B cell (primary cell): ENCODE measurements at regions not wholly inside any gene's neighbourhood (a gene's known extent, or its start where the extent isn't known, plus 50 kb on each side); places are given as distances from the start of the nearest gene placed in this dataset.

Source experiments
- ATAC-seq: fragments of 200-7000 bp; cut with Tn5 transposase; one replicate; pipeline ENCODE4 v1.10.0; 2021; ENCODE audit warnings: low read depth, mild to moderate bottlenecking, moderate number of reproducible peaks, moderate library complexity
- CTCF ChIA-PET: fragments of 350-600 bp; sonication (Branson Sonifier 250); formaldehyde crosslinking; loops from one replicate; lab custom pipeline; 2021; ENCODE audit warnings: antibody characterized with exemption, inconsistent platforms; lab: Charles Lee
- POLR2A ChIA-PET: fragments of 350-600 bp; sonication (Branson Sonifier 250); formaldehyde crosslinking; loops from one replicate; lab custom pipeline; 2021; ENCODE audit warnings: antibody characterized with exemption; lab: Charles Lee
- DNase-seq: peaks from one replicate; pipeline ENCODE4 v3.0.0; 2013
- H2AFZ ChIP-seq: 2 replicates; pipeline ENCODE4 v1.6.1; 2012; ENCODE audit warnings: mild to moderate bottlenecking, low read depth, low read length; ENCODE audit not compliant: insufficient read depth, poor library complexity, severe bottlenecking
- H3K27ac ChIP-seq, 2 donors: 1 replicate in 1 of 2; 2 replicates in 1 of 2; pipeline ENCODE4 v1.5.1; 2012 to 2013; ENCODE audit warnings: low read length in 2 of 2, mild to moderate bottlenecking in 2 of 2, moderate library complexity in 1 of 2
- H3K27me3 ChIP-seq, 4 experiments: fragments of 200-600 bp in 1 of 4; sonication (generic) in 1 of 4; replicated peaks in 1 of 4; 1 replicate in 2 of 4; 2 replicates in 2 of 4; pipeline versions ENCODE4 v1.6.1 to v1.7.0; 2013 to 2016; ENCODE audit warnings: low read length in 3 of 4, mild to moderate bottlenecking in 2 of 4, mixed read lengths in 1 of 4, moderate library complexity in 1 of 4; ENCODE audit not compliant: insufficient read depth in 4 of 4, control insufficient read depth in 3 of 4; ENCODE audit errors: control extremely low read depth in 1 of 4
- H3K36me3 ChIP-seq, 2 experiments: replicated peaks in 1 of 2; 1 replicate in 1 of 2; 2 replicates in 1 of 2; pipeline versions ENCODE4 v1.6.1 to v1.7.1; 2013; ENCODE audit warnings: low read length in 1 of 2; ENCODE audit not compliant: insufficient read depth in 2 of 2, control insufficient read depth in 1 of 2; ENCODE audit errors: control extremely low read depth in 1 of 2, extremely low read depth in 1 of 2
- H3K4me1 ChIP-seq, 2 donors: fragments of 200-600 bp in 1 of 2; sonication (generic) in 1 of 2; 1 replicate in 1 of 2; 2 replicates in 1 of 2; pipeline versions ENCODE4 v1.5.1 to v1.6.1; 2013 to 2017; ENCODE audit warnings: low read length in 2 of 2; ENCODE audit not compliant: control insufficient read depth in 2 of 2, insufficient read depth in 2 of 2
- H3K4me2 ChIP-seq: replicated peaks from 2 replicates; pipeline ENCODE3; 2012; ENCODE audit warnings: mild to moderate bottlenecking, low read depth, low read length; ENCODE audit not compliant: poor library complexity, severe bottlenecking
- H3K4me3 ChIP-seq, 5 experiments: fragments of 200-600 bp in 1 of 5; sonication (generic) in 1 of 5; 1 replicate in 3 of 5; 2 replicates in 2 of 5; pipeline versions ENCODE4 v1.5.1 to v1.7.0; 2011 to 2016; ENCODE audit warnings: low read length in 4 of 5, mild to moderate bottlenecking in 4 of 5, low read depth in 2 of 5, control low read depth in 1 of 5, moderate library complexity in 1 of 5; ENCODE audit not compliant: insufficient read depth in 1 of 5; ENCODE audit errors: control extremely low read depth in 1 of 5, extremely low read depth in 1 of 5
- H3K79me2 ChIP-seq: fragments of 200-600 bp; sonication (generic); one replicate; pipeline ENCODE4 v1.6.0; 2016; ENCODE audit warnings: low read length; ENCODE audit not compliant: control insufficient read depth, insufficient read depth
- H3K9ac ChIP-seq: fragments of 200-600 bp; sonication (generic); 2 replicates; pipeline ENCODE4 v1.6.1; 2017; ENCODE audit warnings: mild to moderate bottlenecking, low read length, moderate library complexity
- H3K9me3 ChIP-seq, 3 donors: one replicate each; pipeline versions ENCODE4 v1.6.1 to v1.7.1; 2013; ENCODE audit warnings: low read length in 2 of 3; ENCODE audit not compliant: control insufficient read depth in 2 of 3, insufficient read depth in 1 of 3; ENCODE audit errors: control extremely low read depth in 1 of 3
- H4K20me1 ChIP-seq: 2 replicates; pipeline ENCODE4 v1.6.0; 2012; ENCODE audit warnings: mild to moderate bottlenecking, low read length; ENCODE audit not compliant: insufficient read depth, control insufficient read depth, poor library complexity, severe bottlenecking
- H3K27ac Mint-ChIP-seq: one replicate; pipeline ENCODE4 v1.8.0; 2021; ENCODE audit warnings: mixed read lengths
- H3K27me3 Mint-ChIP-seq: one replicate; pipeline ENCODE4 v1.8.0; 2021; ENCODE audit warnings: mixed read lengths
- H3K4me1 Mint-ChIP-seq: one replicate; pipeline ENCODE4 v1.8.0; 2021; ENCODE audit warnings: mixed read lengths
- H3K4me3 Mint-ChIP-seq: one replicate; pipeline ENCODE4 v1.8.0; 2021; ENCODE audit warnings: mixed read lengths
- H3K9me3 Mint-ChIP-seq: one replicate; pipeline ENCODE4 v1.8.0; 2022; ENCODE audit warnings: mixed read lengths; ENCODE audit not compliant: insufficient read depth
- CTCF ChIP-seq: fragments of 200-600 bp; IDR thresholded peaks from one replicate; pipeline ENCODE4 v1.8.0; 2022; ENCODE audit warnings: antibody characterized with exemption, mild to moderate bottlenecking
- EZH2 ChIP-seq: IDR thresholded peaks from 2 replicates; pipeline ENCODE4 v1.6.1; 2012; ENCODE audit warnings: borderline replicate concordance, low read depth, mild to moderate bottlenecking, moderate library complexity, low read length; ENCODE audit not compliant: insufficient read depth, poor library complexity, severe bottlenecking
- WGBS: methylation state at CpG from one replicate; pipeline ENCODE4 v1.1.5; 2013; ENCODE audit warnings: missing lambda C conversion rate; ENCODE audit not compliant: insufficient coverage; 5-methylcytosine and 5-hydroxymethylcytosine counted together
- intact Hi-C: fragments of 100-400 bp; cut with micrococcal nuclease; formaldehyde crosslinking; loops from one replicate; pipeline ENCODE4 v1.10.0; 2022

DNA sequence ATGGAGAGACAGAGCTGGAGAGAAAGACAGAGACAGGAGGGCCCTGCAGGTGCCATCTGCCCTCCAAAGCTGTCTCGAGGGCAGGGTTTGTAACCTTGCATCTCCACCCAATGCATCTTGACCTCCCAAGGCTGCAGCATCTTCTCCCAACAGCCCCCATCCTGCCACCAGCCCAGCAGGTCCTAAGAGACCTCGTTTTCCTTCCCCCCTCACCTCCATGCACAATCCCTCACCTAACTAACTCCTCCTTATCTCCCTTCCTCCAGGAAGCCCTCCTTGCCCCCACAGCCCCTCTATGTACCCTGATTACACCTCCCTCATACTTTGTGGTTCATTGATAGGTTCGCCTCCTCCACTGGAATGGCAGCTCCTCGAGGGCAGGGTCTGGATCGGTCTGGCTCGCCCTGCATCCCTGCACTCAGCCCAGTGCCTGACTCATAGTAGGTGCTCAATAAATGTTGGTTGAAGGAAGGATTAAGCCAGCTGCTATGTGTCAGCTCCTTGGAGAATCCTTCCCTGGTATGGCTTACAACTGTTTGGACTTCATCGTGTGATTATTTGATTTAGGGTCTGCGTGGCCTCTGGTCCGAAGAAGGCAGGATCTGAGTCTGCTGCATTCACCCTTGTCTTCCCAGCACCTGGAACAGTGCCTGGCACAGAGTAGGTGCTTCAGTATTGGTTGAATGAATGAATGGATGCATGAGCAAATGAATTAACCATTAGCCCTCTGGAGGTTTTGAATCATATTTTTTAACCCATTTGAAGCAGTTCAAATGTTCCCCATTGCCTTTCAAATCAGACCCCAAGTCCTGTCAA lies 105.6 kb upstream of the PTPN1 start:
- POLR2A ChIA-PET = interaction anchor here (0.6 kb wide), 1 partner anchor 250 kb away, joined by 6 read pairs; no protein-coding TSS in a partner anchor
- TF ChIP-seq CTCF = no peak
- TF ChIP-seq EZH2 = no peak
- no peaks in the 10 kb centered on the region for H3K4me1 Mint-ChIP-seq
- H3K27ac ChIP-seq = no peak overlapping the region
- no peak overlapping the region for H2AFZ ChIP-seq
- H3K27me3 Mint-ChIP-seq = peaks cover 35% of the 10 kb centered on the region
- peaks cover 0 to 4% (median 1%) of the 10 kb centered on the region in 4 experiments for H3K27me3 ChIP-seq
- no peaks in the 10 kb centered on the region for H3K9me3 Mint-ChIP-seq
- ATAC-seq (no peak), DNase-seq (no peak)
- 81% methylated on average over 9 of the region's 9 CpGs for WGBS
- no peak overlapping the region for H3K4me2 ChIP-seq
- no peaks in the 10 kb centered on the region for H3K79me2 ChIP-seq
- intact Hi-C loops = no loop called here
- H3K4me1 ChIP-seq = no peaks in the 10 kb centered on the region
- H3K4me3 ChIP-seq = no peak overlapping the region
- H3K27ac Mint-ChIP-seq = no peak overlapping the region
- no peak overlapping the region for H3K4me3 Mint-ChIP-seq
- no peak overlapping the region for H3K9ac ChIP-seq
- H4K20me1 ChIP-seq = no peaks in the 10 kb centered on the region
- CTCF ChIA-PET = no interaction called here
- H3K36me3 ChIP-seq = no peaks in the 10 kb centered on the region
- H3K9me3 ChIP-seq = no peaks in the 10 kb centered on the region

DNA sequence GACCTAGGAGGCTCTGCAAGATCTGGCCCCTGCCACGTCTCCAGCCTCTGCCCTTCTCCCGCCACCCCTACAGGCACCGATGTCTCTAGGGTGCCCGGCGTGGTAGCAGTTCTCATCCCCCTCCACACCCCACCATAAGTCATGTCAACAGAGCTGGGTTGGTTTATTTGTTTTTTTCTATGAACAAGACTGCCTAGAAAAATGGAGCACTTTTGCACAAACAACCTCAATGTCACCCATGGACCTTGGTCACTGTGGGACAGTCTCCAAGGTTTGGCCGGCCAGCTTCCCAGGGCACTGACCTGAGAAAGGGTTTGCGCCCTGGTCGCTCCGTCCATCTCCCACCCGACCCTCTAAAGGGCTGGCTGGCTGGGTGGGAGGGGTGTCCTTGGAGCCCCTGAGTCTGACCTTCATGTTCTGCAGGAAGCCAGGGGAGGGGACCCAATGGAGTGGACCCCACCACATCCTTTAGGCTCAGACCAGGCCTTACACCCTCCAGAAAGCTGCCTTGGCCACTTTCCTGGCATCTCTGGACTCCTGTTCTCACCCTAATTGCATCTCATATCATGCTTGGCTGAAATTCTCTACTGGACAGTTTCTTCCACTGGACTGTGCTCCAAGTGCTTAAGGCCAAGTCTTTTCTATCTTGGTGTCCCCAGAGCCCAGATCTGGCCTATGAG lies 104.8 kb upstream of the PTPN1 start:
- no peaks in the 10 kb centered on the region for H3K36me3 ChIP-seq
- no peak overlapping the region for H3K4me3 Mint-ChIP-seq
- ATAC-seq = no peak
- no peaks in the 10 kb centered on the region for H3K4me1 ChIP-seq
- 68% methylated on average over 6 of the region's 10 CpGs for WGBS
- no peak overlapping the region for H3K4me2 ChIP-seq
- no peak overlapping the region for H2AFZ ChIP-seq
- ChIA-PET CTCF (no interaction called here), POLR2A (no interaction called here)
- no peaks in the 10 kb centered on the region for H4K20me1 ChIP-seq
- H3K4me1 Mint-ChIP-seq = no peaks in the 10 kb centered on the region
- H3K27me3 ChIP-seq = peaks cover 0 to 4% (median 1%) of the 10 kb centered on the region in 4 experiments
- H3K9me3 ChIP-seq = peaks cover 0 to 5% (median 0%) of the 10 kb centered on the region in 3 donors
- H3K9me3 Mint-ChIP-seq = no peaks in the 10 kb centered on the region
- no peak overlapping the region for H3K9ac ChIP-seq
- H3K79me2 ChIP-seq = no peaks in the 10 kb centered on the region
- no peak overlapping the region for H3K27ac Mint-ChIP-seq
- peaks cover 31% of the 10 kb centered on the region for H3K27me3 Mint-ChIP-seq
- DNase-seq = no peak
- no peak overlapping the region for H3K27ac ChIP-seq
- intact Hi-C loops = no loop called here
- TF ChIP-seq EZH2 (no peak), CTCF (no peak)
- no peak overlapping the region for H3K4me3 ChIP-seq
